ENCODE measurements at regions not wholly inside any gene's neighbourhood (a gene's known extent, or its start where the extent isn't known, plus 50 kb on each side); places are given as distances from the start of the nearest gene placed in this dataset.

- no peak for DNase-seq (ENCODE audit: low read depth in 2 of 2)
Observed at GRCh38 chr3:187822402-187822801, 77.1 kb upstream of the BCL6 start.

GRCh38 chr3:187823746-187824145, 78.5 kb upstream of the BCL6 start:
- no peak for DNase-seq (ENCODE audit: low read depth in 2 of 2)

GRCh38 chr3:187827723-187828122, 82.5 kb upstream of the BCL6 start:
- DNase-seq (ENCODE audit: low read depth in 2 of 2), result no peak

GRCh38 chr3:187828579-187829452, 83.5 kb upstream of the BCL6 start:
- no peak for DNase-seq (ENCODE audit: low read depth in 2 of 2)

GRCh38 chr3:187830181-187830580, 84.9 kb upstream of the BCL6 start:
- DNase-seq (ENCODE audit: low read depth in 2 of 2), result no peak

- no peak for DNase-seq (ENCODE audit: low read depth in 2 of 2)
Observed at GRCh38 chr3:187831125-187832051, 86.1 kb upstream of the BCL6 start.

- DNase-seq (ENCODE audit: low read depth in 2 of 2), result no peak
Observed at GRCh38 chr3:187832202-187832601, 86.9 kb upstream of the BCL6 start.

GRCh38 chr3:187833375-187833774, 88.1 kb upstream of the BCL6 start:
- no peak for DNase-seq (ENCODE audit: low read depth in 2 of 2)

GRCh38 chr3:187833799-187834578, 88.7 kb upstream of the BCL6 start:
- DNase-seq (ENCODE audit: low read depth in 2 of 2), result peak; percentile 14 to 52

GRCh38 chr3:187836823-187837770, 91.8 kb upstream of the BCL6 start:
- no peak for DNase-seq (ENCODE audit: low read depth in 2 of 2)

- no peak for DNase-seq (ENCODE audit: low read depth in 2 of 2)
Observed at GRCh38 chr3:187838016-187838540, 92.8 kb upstream of the BCL6 start.

- DNase-seq (ENCODE audit: low read depth in 2 of 2), result no peak
Observed at GRCh38 chr3:187839422-187839821, 94.2 kb upstream of the BCL6 start.

- DNase-seq (ENCODE audit: low read depth in 2 of 2), result no peak
Observed at GRCh38 chr3:187840856-187841255, 95.6 kb upstream of the BCL6 start.

GRCh38 chr3:187841560-187841959, 96.3 kb upstream of the BCL6 start:
- DNase-seq (ENCODE audit: low read depth in 2 of 2), result no peak

GRCh38 chr3:187843654-187844053, 98.4 kb upstream of the BCL6 start:
- no peak for DNase-seq (ENCODE audit: low read depth in 2 of 2)

- no peak for DNase-seq (ENCODE audit: low read depth in 2 of 2)
Observed at GRCh38 chr3:187844708-187845107, 99.4 kb upstream of the BCL6 start.

- DNase-seq (ENCODE audit: low read depth in 2 of 2), result no peak
Observed at GRCh38 chr3:187845826-187846225, 100.6 kb upstream of the BCL6 start.

GRCh38 chr3:187848401-187848800, 103.1 kb upstream of the BCL6 start:
- no peak for DNase-seq (ENCODE audit: low read depth in 2 of 2)

- DNase-seq (ENCODE audit: low read depth in 2 of 2), result no peak
Observed at GRCh38 chr3:187849016-187849654, 103.9 kb upstream of the BCL6 start.

Data from stimulated activated CD4-positive, alpha-beta T cell treated with anti-CD3 and anti-CD28 coated beads, Interleukin-4, amount 100 ng/mL, for 48 hours (primary cell).